ENCODE measurements at regions not wholly inside any gene's neighbourhood (a gene's known extent, or its start where the extent isn't known, plus 50 kb on each side); places are given as distances from the start of the nearest gene placed in this dataset.

- intact Hi-C loops (cut with micrococcal nuclease), result no loop called here
- Mint-ChIP-seq H3K27ac (no peak overlapping the region), H3K36me3 (ENCODE audit: low read depth) (no peaks in the 10 kb centered on the region), H3K4me1 (ENCODE audit: low read depth) (no peaks in the 10 kb centered on the region), H3K9me3 (no peaks in the 10 kb centered on the region), H3K27me3 (ENCODE audit: insufficient read depth) (no peaks in the 10 kb centered on the region), H3K4me3 (no peak overlapping the region)
- DNase-seq (ENCODE audit: low spot score), result no peak
Measured at GRCh38 chr11:32216749-32217148, 125.9 kb downstream of the RCN1 start.

DNA sequence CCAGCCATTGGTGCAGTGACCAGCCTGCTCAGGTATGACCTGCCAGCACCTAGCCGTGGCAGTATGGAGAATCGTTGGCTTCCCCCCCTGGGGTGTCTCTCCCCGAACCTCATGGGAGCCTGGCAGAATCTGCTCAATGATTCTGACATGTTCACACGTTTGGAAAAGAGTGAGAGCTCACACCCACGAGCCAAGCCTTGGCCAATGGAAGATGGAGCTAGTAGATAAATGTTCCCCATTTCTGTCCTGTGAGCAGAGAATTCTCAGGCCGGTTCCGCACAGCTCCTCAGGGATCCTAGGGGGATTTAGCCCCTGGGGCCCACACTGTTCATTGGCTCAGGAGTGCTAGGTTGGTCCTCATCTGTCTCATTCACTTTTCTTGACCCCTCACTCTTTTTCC, 128.4 kb downstream of the RCN1 start:
- no peaks in the 10 kb centered on the region for H3K9me3 Mint-ChIP-seq
- no peak overlapping the region for H3K27ac Mint-ChIP-seq
- no peak for DNase-seq (ENCODE audit: low spot score)
- no peaks in the 10 kb centered on the region for H3K36me3 Mint-ChIP-seq (ENCODE audit: low read depth)
- intact Hi-C loops (cut with micrococcal nuclease), result no loop called here
- H3K4me1 Mint-ChIP-seq (ENCODE audit: low read depth), result no peaks in the 10 kb centered on the region
- H3K4me3 Mint-ChIP-seq, result no peak overlapping the region
- H3K27me3 Mint-ChIP-seq (ENCODE audit: insufficient read depth), result no peaks in the 10 kb centered on the region

DNA sequence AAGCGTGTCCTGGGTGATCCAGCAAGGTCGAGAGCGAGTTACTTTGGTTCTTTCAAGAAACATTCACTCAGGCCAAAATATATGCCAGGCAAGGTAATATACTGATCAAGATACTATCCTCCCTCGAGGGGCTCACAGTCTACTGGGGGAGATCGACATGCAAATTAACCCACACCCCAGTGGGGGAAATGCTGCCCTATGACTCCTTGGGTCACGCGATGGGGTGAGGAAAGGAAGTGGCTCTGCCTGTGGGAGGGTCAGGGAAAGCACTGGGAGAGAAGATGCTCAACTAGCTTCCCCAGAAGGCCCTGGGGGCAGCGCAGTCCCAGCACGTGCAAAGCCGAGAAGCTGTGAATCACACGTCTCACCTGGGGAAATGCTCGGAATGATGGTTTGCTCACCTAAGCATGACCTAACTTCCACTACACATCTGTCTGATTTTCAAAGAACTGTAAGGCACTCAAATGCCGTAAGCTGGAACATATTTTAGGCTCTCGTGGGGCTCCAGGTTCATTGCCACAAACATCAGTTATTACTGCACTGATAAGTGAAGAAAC, 130.7 kb downstream of the RCN1 start:
- no peak for DNase-seq (ENCODE audit: low spot score)
- H3K9me3 Mint-ChIP-seq, result no peaks in the 10 kb centered on the region
- H3K27ac Mint-ChIP-seq, result no peak overlapping the region
- H3K4me1 Mint-ChIP-seq (ENCODE audit: low read depth), result no peaks in the 10 kb centered on the region
- H3K27me3 Mint-ChIP-seq (ENCODE audit: insufficient read depth), result peaks cover 2% of the 10 kb centered on the region
- intact Hi-C loops (cut with micrococcal nuclease), result no loop called here
- H3K4me3 Mint-ChIP-seq, result no peak overlapping the region
- no peaks in the 10 kb centered on the region for H3K36me3 Mint-ChIP-seq (ENCODE audit: low read depth)

DNA sequence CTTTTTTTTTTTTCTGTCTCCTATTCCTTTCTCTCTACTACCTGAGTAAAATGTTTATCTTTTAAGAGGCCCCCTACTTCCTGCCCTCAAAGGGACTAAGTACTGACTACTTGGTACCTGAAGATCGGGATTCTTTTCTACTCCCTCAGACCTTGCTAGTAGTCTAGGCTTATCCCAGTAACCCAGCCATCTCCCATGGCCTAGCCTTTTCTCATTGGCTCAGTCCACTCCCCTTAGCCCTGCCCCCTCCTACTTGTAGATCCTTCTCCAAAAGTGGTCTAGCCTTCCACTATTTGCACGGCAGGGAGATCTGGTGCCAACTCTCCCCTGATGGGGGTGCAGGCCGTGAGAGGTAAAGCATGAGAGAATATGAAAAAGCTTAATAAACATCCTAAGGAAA, 133.7 kb downstream of the RCN1 start:
- H3K27ac Mint-ChIP-seq, result no peak overlapping the region
- no peaks in the 10 kb centered on the region for H3K4me1 Mint-ChIP-seq (ENCODE audit: low read depth)
- DNase-seq (ENCODE audit: low spot score), result no peak
- peaks cover 2% of the 10 kb centered on the region for H3K27me3 Mint-ChIP-seq (ENCODE audit: insufficient read depth)
- no peaks in the 10 kb centered on the region for H3K9me3 Mint-ChIP-seq
- intact Hi-C loops (cut with micrococcal nuclease), result no loop called here
- H3K36me3 Mint-ChIP-seq (ENCODE audit: low read depth), result no peaks in the 10 kb centered on the region
- no peak overlapping the region for H3K4me3 Mint-ChIP-seq

DNA sequence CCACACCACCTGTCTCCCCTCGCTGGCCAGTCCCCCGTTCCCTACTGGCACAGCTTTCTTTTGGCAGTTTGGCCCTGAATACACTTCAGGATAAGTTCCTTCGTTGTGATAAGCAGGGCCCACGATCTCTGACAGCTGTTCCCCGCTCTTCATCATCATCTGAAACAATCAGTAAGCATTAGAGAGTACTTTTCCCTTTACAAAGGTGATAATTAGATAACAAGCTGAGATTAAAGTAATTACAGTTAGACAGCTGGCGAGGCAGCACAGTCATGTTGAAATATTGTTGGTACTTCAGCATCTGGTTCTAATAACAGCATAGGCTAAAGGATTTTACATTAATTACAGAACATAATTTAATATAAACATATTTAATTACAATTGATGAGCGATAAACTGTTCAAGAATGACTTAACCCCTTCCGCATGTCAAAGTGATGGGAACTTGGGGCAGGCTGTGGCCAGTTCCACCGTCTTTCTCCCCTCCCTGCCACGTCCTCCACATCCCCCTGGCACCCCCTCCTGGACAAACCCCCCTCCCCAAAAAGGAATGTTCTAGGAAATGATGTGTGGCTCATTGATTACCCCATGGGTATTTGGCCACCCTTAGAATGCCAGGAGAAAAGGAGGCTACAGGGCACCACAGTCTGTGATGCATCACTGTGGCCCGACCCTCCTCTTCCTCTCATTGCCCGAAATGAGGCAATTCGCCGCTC, 134.9 kb downstream of the RCN1 start:
- Mint-ChIP-seq H3K36me3 (ENCODE audit: low read depth) (no peaks in the 10 kb centered on the region), H3K4me3 (no peak overlapping the region), H3K9me3 (no peaks in the 10 kb centered on the region), H3K27ac (no peak overlapping the region), H3K4me1 (ENCODE audit: low read depth) (no peaks in the 10 kb centered on the region), H3K27me3 (ENCODE audit: insufficient read depth) (peaks cover 2% of the 10 kb centered on the region)
- no peak for DNase-seq (ENCODE audit: low spot score)
- intact Hi-C loops (cut with micrococcal nuclease), result no loop called here

- intact Hi-C loops (cut with micrococcal nuclease), result no loop called here
- H3K36me3 Mint-ChIP-seq (ENCODE audit: low read depth), result no peaks in the 10 kb centered on the region
- no peak overlapping the region for H3K4me3 Mint-ChIP-seq
- no peak overlapping the region for H3K27ac Mint-ChIP-seq
- no peaks in the 10 kb centered on the region for H3K9me3 Mint-ChIP-seq
- DNase-seq (ENCODE audit: low spot score), result no peak
- H3K27me3 Mint-ChIP-seq (ENCODE audit: insufficient read depth), result peaks cover 2% of the 10 kb centered on the region
- no peaks in the 10 kb centered on the region for H3K4me1 Mint-ChIP-seq (ENCODE audit: low read depth)
Measured at GRCh38 chr11:32226480-32226879, 135.6 kb downstream of the RCN1 start.

DNA sequence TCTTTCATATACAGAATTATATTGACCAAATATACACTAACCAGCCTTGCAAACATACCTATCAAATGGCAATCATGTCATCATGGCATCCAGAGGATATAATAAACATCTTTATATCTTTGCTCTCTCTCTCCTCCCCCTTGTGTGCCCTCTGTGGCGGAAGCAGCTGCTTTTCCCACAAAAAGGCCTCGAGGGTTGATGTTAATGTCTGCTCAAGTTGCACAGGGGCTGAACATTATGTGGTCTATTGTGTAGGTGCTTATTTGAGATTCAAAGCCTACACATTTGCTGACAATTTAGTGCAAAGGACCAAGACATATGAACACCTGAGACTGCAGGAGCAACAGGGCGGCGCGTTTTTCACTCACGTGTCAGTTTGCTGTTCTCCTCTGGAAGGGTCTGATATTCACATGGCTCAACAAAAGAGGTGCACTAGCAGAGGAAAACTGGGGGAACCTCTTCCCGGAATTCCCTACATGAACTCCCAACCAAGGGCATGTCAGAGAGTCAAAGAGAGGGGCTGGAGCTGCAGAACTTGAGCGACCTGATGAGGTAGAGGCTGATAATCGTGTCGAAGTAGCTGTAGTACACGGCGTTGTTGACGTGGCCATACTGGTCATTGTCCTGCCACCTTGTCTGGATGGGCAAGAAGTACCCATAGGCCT, 138.8 kb downstream of the RCN1 start:
- Mint-ChIP-seq H3K36me3 (ENCODE audit: low read depth) (no peaks in the 10 kb centered on the region), H3K27me3 (ENCODE audit: insufficient read depth) (peaks cover 4% of the 10 kb centered on the region), H3K27ac (no peak overlapping the region), H3K4me3 (no peak overlapping the region), H3K9me3 (no peaks in the 10 kb centered on the region), H3K4me1 (ENCODE audit: low read depth) (no peaks in the 10 kb centered on the region)
- DNase-seq (ENCODE audit: low spot score), result no peak
- intact Hi-C loops (cut with micrococcal nuclease), result no loop called here

GRCh38 chr11:32231909-32232493, 141.1 kb downstream of the RCN1 start:
- Mint-ChIP-seq H3K27me3 (ENCODE audit: insufficient read depth) (peaks cover 5% of the 10 kb centered on the region), H3K4me3 (no peak overlapping the region), H3K4me1 (ENCODE audit: low read depth) (no peaks in the 10 kb centered on the region), H3K9me3 (no peaks in the 10 kb centered on the region), H3K36me3 (ENCODE audit: low read depth) (no peaks in the 10 kb centered on the region), H3K27ac (no peak overlapping the region)
- intact Hi-C loops (cut with micrococcal nuclease), result no loop called here
- no peak for DNase-seq (ENCODE audit: low spot score)

DNA sequence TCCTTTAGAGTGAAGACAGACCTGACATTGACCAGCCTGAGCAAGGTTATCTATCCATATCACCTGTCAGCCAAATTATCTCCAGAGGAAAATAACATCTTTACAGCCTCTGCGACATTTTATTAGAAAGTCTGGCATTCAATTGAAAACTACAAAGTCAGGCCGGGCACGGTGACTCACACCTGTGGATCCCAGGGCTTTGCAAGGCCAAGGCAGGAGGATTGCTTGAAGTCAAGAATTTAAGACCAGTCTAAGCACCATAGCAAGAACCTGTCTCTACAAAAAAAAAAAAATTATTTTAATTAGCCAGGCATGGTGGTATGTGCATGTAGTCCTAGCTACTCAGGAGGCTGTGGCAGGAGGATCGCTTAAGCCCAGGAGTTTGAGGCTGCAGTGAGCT, 141.6 kb downstream of the RCN1 start:
- no peak overlapping the region for H3K27ac Mint-ChIP-seq
- H3K27me3 Mint-ChIP-seq (ENCODE audit: insufficient read depth), result peaks cover 6% of the 10 kb centered on the region
- H3K4me1 Mint-ChIP-seq (ENCODE audit: low read depth), result no peaks in the 10 kb centered on the region
- no peaks in the 10 kb centered on the region for H3K9me3 Mint-ChIP-seq
- no peak overlapping the region for H3K4me3 Mint-ChIP-seq
- no peaks in the 10 kb centered on the region for H3K36me3 Mint-ChIP-seq (ENCODE audit: low read depth)
- no peak for DNase-seq (ENCODE audit: low spot score)
- intact Hi-C loops (cut with micrococcal nuclease), result no loop called here

GRCh38 chr11:32233276-32233675, 142.4 kb downstream of the RCN1 start:
- no peak overlapping the region for H3K27ac Mint-ChIP-seq
- peaks cover 8% of the 10 kb centered on the region for H3K27me3 Mint-ChIP-seq (ENCODE audit: insufficient read depth)
- H3K4me3 Mint-ChIP-seq, result no peak overlapping the region
- DNase-seq (ENCODE audit: low spot score), result no peak
- intact Hi-C loops (cut with micrococcal nuclease), result no loop called here
- no peaks in the 10 kb centered on the region for H3K4me1 Mint-ChIP-seq (ENCODE audit: low read depth)
- no peaks in the 10 kb centered on the region for H3K9me3 Mint-ChIP-seq
- H3K36me3 Mint-ChIP-seq (ENCODE audit: low read depth), result no peaks in the 10 kb centered on the region

GRCh38 chr11:32233928-32234327, 143.1 kb downstream of the RCN1 start:
- Mint-ChIP-seq H3K4me3 (no peak overlapping the region), H3K36me3 (ENCODE audit: low read depth) (no peaks in the 10 kb centered on the region), H3K27me3 (ENCODE audit: insufficient read depth) (peaks cover 8% of the 10 kb centered on the region), H3K9me3 (no peaks in the 10 kb centered on the region), H3K27ac (no peak overlapping the region), H3K4me1 (ENCODE audit: low read depth) (no peaks in the 10 kb centered on the region)
- intact Hi-C loops (cut with micrococcal nuclease), result no loop called here
- DNase-seq (ENCODE audit: low spot score), result no peak

DNA sequence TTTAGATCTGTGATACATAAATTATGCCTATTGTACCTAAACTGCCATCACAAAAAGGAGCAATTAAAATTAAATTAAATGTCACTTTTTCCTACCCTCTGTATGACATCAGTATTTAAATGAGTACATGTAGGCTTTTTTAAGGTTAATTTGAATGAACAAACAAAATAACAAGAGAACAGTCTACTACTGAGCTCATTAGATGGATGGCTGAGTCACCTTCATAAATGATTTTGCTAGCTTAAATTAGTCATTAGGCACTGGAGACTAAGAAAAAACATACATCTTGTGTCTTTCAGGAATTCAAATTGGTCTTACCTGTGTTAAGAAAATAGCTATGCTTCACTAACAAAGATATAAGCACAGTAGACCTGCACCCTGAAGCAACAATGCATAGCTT, 153.6 kb downstream of the RCN1 start:
- peaks cover 2% of the 10 kb centered on the region for H3K27me3 Mint-ChIP-seq (ENCODE audit: insufficient read depth)
- H3K36me3 Mint-ChIP-seq (ENCODE audit: low read depth), result no peaks in the 10 kb centered on the region
- intact Hi-C loops (cut with micrococcal nuclease), result no loop called here
- no peak overlapping the region for H3K4me3 Mint-ChIP-seq
- DNase-seq (ENCODE audit: low spot score), result no peak
- no peak overlapping the region for H3K27ac Mint-ChIP-seq
- no peaks in the 10 kb centered on the region for H3K4me1 Mint-ChIP-seq (ENCODE audit: low read depth)
- no peaks in the 10 kb centered on the region for H3K9me3 Mint-ChIP-seq

GRCh38 chr11:32253706-32254105, 162.8 kb downstream of the RCN1 start:
- DNase-seq (ENCODE audit: low spot score), result no peak
- intact Hi-C loops (cut with micrococcal nuclease), result no loop called here
- Mint-ChIP-seq H3K4me1 (ENCODE audit: low read depth) (no peaks in the 10 kb centered on the region), H3K36me3 (ENCODE audit: low read depth) (no peaks in the 10 kb centered on the region), H3K27me3 (ENCODE audit: insufficient read depth) (peaks cover 6% of the 10 kb centered on the region), H3K4me3 (no peak overlapping the region), H3K27ac (no peak overlapping the region), H3K9me3 (no peaks in the 10 kb centered on the region)
